Activated CD4-positive, alpha-beta T cell treated with anti-CD3 and anti-CD28 coated beads for 48 hours (primary cell): ENCODE measurements at regions not wholly inside any gene's neighbourhood (a gene's known extent, or its start where the extent isn't known, plus 50 kb on each side); places are given as distances from the start of the nearest gene placed in this dataset.
"Not testable (repeated sequence)": the region's sequence is repeated elsewhere in the genome, so short reads cannot be mapped to it uniquely, and the experiment has no call there.

Experiments
- DNase-seq: peaks from one replicate; pipeline ENCODE4 v3.0.0-alpha.2; 2020

DNA sequence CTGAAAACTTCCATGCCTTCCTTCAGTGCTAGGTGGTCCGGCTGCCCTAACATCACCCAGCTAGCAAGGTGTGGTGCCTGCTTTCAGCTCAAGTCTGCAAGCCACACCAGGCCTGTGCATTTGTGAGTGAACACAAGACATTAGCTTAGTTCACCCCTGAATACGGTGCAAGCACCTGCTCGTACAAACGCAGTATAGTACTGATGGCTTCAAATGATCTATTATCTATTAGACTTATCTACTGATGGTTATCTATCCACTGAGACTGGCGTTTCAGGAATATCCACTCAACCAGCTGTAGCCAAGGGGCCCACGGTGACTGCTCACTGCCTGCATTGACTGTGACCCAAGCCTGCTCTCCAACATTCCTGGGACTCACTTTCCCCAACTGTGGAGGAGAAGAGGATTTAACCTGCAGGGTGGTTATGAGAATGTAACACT is 155.9 kb downstream of the SHOX start:
- DNase-seq, result no peak

DNA sequence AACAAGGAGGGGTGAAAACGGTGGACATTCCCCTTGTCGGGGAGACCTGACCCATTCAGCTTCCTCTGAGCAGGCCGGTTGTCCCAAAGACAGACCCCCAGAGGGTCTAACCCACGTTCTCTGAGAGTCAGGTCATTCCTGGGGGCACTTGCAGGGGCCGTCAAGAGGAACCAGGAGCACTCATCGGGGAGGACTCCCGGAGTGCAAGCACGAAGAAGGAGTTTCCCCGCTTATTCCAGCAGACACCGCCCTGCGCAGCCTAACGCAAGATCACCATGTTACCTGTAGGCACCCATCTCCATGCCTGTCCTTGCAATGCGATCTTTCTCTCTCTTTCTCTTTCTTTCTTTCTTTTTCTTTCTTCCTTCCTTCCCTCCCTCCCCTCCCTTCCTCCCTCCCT is 154.2 kb downstream of the SHOX start:
- DNase-seq, result no peak

GRCh38 chrX:781224-782204 is 150.9 kb downstream of the SHOX start:
- DNase-seq, result no peak

DNA sequence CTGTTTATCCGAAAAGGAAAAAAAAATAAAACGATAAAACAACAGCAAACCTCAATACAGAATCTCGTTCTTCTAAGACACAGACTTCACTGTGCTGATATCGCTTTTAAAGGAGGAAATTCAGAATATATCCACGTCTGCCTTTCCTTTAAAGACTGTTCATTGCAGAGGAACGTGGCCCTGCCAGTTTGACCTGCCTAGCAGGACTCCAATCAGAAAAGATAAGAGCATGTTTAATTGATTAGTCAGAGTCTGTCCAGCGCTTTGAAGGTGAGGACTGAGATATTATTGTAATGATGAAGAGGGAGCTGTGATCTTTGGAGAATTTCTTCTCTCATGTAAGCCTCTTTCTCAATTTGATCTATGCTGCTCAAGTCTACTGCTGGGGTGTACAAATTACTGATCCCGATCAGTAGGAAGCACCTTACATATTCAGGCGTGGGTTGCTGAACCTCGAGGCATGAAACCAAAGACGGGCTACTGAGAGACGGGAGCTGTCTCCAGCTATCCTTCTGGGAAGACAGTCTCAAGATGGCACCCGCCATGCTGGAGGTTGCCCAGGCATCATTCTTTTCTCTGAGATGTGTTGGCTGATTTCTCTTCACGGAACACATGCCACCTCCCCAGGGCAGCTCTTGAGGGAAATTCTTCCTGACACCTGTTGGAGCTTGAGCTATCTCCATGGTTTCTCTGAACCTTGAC is 146.1 kb downstream of the SHOX start:
- no peak for DNase-seq

- no peak for DNase-seq
Observed at GRCh38 chrX:776061-776460, 145.5 kb downstream of the SHOX start.

GRCh38 chrX:774536-774935 is 143.9 kb downstream of the SHOX start:
- DNase-seq, result no peak

DNA sequence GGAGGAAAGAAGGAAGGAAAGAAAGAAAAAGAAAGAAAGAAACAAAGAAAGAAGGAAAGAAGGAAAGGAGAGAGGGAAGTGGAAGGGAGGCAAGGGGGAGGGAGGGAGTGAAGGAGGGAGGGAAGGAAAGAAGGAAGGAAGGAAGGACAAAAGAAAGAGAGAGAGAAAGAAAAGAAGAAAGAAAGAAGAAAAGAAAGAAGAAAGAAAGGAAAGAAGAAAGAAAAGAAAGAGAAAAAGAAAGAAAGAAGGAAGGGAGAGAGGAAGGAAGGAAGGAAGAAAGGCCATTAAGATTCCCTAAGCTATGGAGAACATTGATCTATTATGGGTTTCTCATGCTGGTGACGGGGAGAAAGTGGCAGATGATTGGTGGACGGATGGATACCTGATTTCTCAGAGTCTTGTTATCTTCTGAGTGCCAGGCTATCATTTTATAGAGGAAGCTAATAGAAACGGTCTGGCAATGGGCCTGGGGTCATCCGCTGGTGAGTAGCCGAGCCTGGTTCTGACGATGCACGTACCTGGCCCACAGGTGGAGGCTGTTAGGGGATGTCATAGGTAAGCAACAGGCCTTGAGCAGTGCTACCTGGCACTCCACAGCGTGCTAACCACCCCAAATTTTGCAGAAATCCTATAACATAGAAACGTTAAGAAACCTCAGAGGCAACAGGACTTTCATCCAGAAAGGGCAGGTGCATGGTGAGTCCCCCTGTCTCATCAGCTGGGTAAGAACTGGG is 142.9 kb downstream of the SHOX start:
- no peak for DNase-seq

GRCh38 chrX:771536-771935 is 140.9 kb downstream of the SHOX start:
- no peak for DNase-seq

DNA sequence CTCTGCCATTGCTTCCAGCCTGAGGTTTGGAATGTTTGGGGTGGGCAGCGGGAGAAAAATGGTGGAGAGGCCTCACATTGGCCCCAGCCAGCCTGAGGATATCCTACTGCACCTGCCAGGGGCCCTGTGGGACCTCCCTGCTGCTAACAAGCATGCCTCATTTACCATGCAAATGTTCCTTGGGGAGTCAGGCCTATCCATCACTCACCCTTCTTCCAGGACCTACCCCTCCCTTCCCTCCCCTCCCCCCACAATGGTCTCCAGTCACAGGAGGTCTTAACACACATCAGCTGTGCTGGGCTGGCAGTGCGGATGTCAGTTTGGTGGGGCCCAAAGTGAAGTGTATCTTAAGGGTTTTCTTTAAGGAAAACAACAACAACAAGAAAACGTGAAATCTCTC is 139.2 kb downstream of the SHOX start:
- no peak for DNase-seq

DNA sequence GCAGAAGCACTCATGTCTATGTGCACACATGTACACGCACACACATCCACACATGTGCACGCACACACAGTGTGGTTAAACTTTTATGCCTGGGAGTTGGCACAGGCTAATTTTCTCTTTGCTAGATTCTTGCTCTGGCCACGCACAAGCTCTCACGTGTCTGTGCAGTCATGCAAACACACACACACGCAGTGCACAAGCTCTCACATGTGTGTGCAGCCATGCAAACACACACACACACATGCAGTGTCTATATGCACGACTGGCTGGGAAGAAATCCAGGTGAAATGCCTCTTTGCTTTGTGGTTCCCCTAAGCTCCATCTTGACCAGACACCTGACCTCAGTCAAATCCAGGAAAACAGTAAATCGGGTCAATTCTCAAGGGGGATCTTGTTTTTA is 138.0 kb downstream of the SHOX start:
- DNase-seq, result no peak

DNA sequence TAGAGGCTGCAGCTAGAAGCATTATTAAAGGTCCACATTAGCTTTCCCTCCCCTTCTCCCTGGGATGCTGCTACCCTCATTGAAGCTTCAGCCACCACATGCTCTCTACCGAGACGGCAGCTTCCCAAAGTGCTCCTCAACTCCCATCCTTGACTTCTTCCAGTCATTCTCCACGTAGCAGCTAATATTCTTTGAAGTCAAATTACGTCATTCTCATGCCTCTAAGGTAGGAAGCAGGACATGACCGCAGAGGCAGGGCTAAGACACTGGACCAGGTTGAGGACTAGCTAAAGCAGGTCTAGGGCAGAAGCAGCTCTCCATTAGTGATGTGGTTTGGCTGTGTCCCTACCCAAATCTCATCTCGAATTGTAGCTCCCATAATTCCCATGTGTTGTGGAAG is 128.3 kb downstream of the SHOX start:
- no peak for DNase-seq

DNA sequence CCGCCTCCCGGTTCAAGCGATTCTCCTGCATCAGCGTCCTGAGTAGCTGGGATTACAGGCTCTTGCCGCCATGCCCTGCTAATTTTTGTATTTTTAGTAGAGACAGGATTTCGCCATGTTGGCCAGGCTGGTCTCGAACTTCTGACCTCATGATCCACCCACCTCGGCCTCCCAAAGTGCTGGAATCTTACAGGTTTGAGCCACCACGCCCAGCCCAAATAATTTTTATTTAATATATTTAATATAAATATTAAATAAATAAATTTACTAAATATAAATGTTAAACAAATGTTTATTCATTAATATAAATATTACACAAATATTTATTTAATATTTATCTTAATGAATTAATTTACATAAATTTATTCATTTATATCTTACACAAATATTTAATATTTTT is 120.2 kb downstream of the SHOX start:
- DNase-seq, result no peak

DNA sequence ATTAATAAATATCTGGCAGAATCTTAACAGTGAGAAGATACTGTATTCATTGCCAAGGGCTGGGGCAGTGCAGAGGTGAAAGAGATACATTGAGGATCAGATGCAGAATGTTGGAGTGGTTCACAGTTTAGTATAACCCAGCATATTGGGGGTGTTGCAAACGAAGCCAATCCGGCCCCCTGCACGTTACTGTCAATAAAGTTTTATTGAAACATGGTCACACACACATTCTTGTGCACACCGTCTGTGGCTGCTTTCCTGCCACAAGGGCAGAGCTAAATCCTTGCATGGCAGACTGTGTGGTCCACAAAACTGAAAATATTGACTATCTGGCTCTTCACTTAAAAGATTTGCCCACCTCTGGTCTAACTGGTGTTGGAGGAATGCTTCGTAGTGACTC is 119.7 kb downstream of the SHOX start:
- DNase-seq, result no peak

DNA sequence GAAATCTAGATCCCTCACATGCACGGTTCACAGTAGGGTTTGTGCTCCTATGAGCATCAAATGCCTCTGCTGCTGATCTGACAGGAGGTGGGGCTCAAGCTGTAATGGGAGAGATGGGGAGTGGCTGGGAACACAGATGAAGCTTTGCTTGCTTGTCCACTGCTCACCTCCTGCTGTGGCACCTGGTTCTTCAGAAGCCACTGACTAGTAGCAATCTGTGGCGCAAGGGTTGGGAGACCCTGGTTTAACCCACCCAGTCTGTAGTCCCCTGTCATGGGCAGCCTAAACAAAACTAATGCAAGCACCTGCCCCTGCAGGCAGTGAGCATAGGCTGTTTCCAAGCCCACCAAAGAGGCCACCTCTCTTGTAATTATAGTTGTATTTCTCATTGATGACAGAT is 116.6 kb downstream of the SHOX start:
- no peak for DNase-seq

- no peak for DNase-seq
Observed at GRCh38 chrX:739611-740010, 109.0 kb downstream of the SHOX start.

DNA sequence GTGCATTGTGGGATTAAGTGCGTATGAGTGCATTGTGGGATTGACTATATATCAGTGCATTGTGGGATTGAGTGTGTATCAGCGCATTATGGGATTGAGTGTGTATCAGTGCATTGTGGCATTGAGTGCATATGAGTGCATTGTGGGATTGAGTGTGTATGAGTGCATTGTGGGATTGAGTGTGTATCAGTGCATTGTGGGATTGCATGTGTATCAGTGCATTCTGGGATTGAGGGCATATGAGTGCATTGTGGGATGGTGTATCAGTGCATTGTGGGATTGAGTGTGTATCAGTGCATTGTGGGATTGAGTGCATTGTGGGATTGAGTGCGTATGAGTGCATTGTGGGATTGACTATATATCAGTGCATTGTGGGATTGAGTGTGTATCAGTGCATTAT is 106.4 kb downstream of the SHOX start:
- not testable (repeated sequence) for DNase-seq

DNA sequence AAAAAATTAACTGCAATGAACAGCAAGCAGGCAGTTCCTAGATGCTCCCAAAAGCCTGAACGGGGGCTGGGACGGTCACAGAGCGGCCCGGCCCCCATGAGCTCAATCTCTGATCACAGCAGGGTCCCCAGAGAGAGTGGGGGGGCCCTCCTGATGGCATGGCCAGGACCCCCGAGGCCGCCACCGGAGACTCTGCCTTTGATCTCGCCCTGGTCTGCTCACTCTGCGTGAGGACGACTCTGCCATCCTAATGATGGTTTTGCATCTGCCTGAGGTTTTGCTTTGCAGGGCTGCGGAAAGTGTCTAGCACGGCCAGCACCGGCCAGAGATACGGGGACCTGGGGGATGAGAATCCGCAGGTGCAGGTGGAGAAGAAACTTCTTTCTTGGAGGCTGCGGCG is 103.8 kb downstream of the SHOX start:
- no peak for DNase-seq

DNA sequence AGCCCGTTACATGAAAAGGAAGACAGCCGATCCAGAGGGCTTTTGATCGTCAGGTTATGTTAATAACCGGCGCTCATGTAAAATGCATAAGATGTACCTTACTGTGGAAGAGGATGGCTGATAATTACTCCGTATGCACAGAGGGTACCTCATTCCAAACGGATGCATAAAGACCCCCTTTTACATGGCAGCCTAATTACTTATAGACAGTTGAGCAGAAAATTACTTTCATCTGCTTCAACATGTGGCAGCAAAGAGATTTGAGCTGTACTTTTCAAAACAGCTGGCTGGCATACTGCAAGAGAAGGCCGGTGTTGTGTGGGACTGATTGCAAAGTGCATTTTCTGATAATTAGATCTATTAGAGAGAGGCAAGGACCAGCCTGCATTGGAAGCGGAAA is 103.4 kb downstream of the SHOX start:
- no peak for DNase-seq

DNA sequence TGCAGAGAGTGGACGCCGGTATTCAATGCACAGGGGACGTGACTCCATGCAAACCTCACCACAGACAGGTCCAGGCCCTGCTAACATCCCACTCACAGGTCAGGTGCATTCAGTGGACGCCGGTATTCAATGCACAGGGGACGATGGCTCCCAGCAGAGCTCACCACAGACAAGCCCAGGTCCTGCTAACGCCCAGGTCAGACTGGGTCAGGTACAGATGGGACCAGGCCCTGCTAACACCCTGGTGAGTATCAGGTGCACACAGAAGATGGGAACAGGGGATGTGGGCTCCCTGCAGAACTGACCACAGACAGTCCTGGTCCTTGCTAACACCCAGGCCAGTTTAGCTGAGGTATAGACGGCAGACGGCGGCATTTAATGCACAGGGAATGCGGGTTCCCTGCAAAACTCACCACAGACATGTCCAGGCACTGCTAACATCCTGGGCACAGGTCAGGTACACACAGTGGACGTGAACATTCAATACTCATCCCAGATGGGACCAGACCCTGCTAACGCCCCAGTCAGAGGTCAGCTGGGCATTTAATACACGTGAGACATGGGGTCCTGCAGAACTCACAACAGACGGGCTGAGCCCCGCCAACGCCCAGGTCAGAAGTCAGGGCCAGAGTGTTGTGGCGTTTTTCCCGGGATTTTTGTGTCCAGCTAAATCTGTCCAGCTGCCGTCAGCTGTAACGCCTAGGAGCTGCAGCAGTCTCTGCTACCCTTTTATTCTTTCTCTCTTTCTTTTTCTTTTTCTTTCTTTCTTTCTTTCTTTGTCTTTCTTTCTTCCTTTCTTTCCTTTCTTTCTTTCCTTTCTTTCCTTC is 99.2 kb downstream of the SHOX start:
- DNase-seq, result no peak

DNA sequence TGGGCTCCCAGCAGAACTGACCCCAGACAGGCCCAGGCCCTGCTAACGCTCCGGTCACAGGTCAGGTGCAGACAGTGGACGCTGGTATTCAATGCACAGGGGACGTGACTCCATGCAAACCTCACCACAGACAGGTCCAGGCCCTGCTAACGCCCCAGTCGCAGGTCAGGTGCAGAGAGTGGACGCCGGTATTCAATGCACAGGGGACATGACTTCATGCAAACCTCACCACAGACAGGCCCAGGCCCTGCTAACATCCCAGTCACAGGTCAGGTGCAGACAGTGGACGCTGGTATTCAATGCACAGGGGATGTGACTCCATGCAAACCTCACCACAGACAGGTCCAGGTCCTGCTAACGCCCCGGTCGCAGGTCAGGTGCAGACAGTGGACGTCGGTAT is 98.5 kb downstream of the SHOX start:
- DNase-seq, result not testable (repeated sequence)

DNA sequence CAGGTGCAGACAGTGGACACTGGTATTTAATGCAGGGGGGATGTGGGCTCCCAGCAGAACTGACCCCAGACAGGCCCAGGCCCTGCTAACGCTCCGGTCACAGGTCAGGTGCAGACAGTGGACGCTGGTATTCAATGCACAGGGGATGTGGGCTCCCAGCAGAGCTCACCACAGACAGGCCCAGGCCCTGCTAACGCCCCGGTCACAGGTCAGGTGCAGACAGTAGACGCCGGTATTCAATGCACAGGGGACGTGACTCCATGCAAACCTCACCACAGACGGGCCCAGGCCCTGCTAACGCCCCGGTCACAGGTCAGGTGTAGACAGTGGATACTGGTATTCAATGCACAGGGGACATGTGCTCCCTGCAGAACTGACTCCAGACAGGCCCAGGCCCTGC is 98.0 kb downstream of the SHOX start:
- DNase-seq, result not testable (repeated sequence)
